OCI-LY3 (cell line): ENCODE measurements at regions not wholly inside any gene's neighbourhood (a gene's known extent, or its start where the extent isn't known, plus 50 kb on each side); places are given as distances from the start of the nearest gene placed in this dataset.

Experiments
- H2AFZ ChIP-seq: fragments of 200-600, 300-600 bp; shearing (Covaris generic); 2 replicates; pipeline ENCODE4 v1.6.0; 2014; ENCODE audit warnings: antibody characterized with exemption, low read depth, low read length
- H3K27ac ChIP-seq: fragments of 200-600, 300-600 bp; sonication (generic); 2 replicates; pipeline ENCODE4 v1.5.1; 2014; ENCODE audit warnings: mild to moderate bottlenecking, low read length, moderate library complexity, mixed read lengths
- H3K27me3 ChIP-seq: fragments of 200-600, 300-600 bp; sonication (generic); 2 replicates; pipeline ENCODE4 v1.6.1; 2014; ENCODE audit warnings: low read depth, low read length, mixed read lengths
- H3K36me3 ChIP-seq: fragments of 200-600, 300-600 bp; sonication (generic); replicated peaks from 2 replicates; pipeline ENCODE3; 2014; ENCODE audit warnings: low read depth, low read length, mixed read lengths
- H3K4me1 ChIP-seq: fragments of 300-600, 200-600 bp; sonication (generic); 2 replicates; pipeline ENCODE4 v1.6.1; 2014; ENCODE audit warnings: low read length, mixed read lengths
- H3K4me2 ChIP-seq: fragments of 200-600, 300-600 bp; sonication (generic); 2 replicates; pipeline ENCODE4 v1.6.1; 2014; ENCODE audit warnings: low read length, mixed read lengths
- H3K4me3 ChIP-seq: fragments of 300-600, 200-600 bp; sonication (generic); 2 replicates; pipeline ENCODE4 v1.5.1; 2014; ENCODE audit warnings: antibody characterized with exemption, mild to moderate bottlenecking, low read length, moderate library complexity
- H3K79me2 ChIP-seq: fragments of 300-600, 200-600 bp; shearing (Covaris generic); 2 replicates; pipeline ENCODE4 v1.6.1; 2014; ENCODE audit warnings: mild to moderate bottlenecking, low read length, mixed read lengths
- H3K9ac ChIP-seq: fragments of 300-600, 200-600 bp; shearing (Covaris generic); 2 replicates; pipeline ENCODE4 v1.6.0; 2014; ENCODE audit warnings: mild to moderate bottlenecking, low read length, moderate library complexity
- H3K9me3 ChIP-seq: fragments of 200-600, 300-600 bp; shearing (Covaris generic); 2 replicates; pipeline ENCODE4 v1.6.1; 2014; ENCODE audit warnings: low read length, mixed read lengths; ENCODE audit not compliant: insufficient read depth
- H4K20me1 ChIP-seq: fragments of 200-600, 300-600 bp; sonication (generic); 2 replicates; pipeline ENCODE4 v1.6.1; 2016; ENCODE audit warnings: low read length, mixed read lengths; ENCODE audit not compliant: insufficient read depth
- EZH2phosphoT487 ChIP-seq: fragments of 200-600 bp; shearing (Covaris generic); IDR thresholded peaks from 2 replicates; pipeline ENCODE4 v1.6.1; 2018; ENCODE audit warnings: antibody characterized with exemption, mixed run types, low read depth
- TF ChIP-seq, protein P1 (sequence below): fragments of 200-600, 300-600 bp; sonication (generic); IDR thresholded peaks from 2 replicates; pipeline ENCODE4 v1.5.1; 2014; ENCODE audit warnings: antibody characterized with exemption, low read length, low read depth

GRCh38 chr6:148211777-148212324 lies 130.8 kb upstream of the SASH1 start:
- no peak for TF ChIP-seq EZH2phosphoT487
- no peaks in the 10 kb centered on the region for H4K20me1 ChIP-seq
- H3K4me2 ChIP-seq = no peak overlapping the region
- no peaks in the 10 kb centered on the region for H3K36me3 ChIP-seq
- no peaks in the 10 kb centered on the region for H3K4me1 ChIP-seq
- no peak overlapping the region for H3K4me3 ChIP-seq
- peaks cover 50% of the 10 kb centered on the region for H3K27me3 ChIP-seq
- H3K9me3 ChIP-seq = no peaks in the 10 kb centered on the region
- H2AFZ ChIP-seq = no peak overlapping the region
- H3K79me2 ChIP-seq = no peaks in the 10 kb centered on the region
- H3K9ac ChIP-seq = no peak overlapping the region
- H3K27ac ChIP-seq = no peak overlapping the region

- H3K27ac ChIP-seq = no peak overlapping the region
- no peaks in the 10 kb centered on the region for H3K9me3 ChIP-seq
- H2AFZ ChIP-seq = no peak overlapping the region
- no peak overlapping the region for H3K4me2 ChIP-seq
- H3K4me1 ChIP-seq = no peaks in the 10 kb centered on the region
- H3K36me3 ChIP-seq = no peaks in the 10 kb centered on the region
- no peaks in the 10 kb centered on the region for H3K79me2 ChIP-seq
- no peaks in the 10 kb centered on the region for H4K20me1 ChIP-seq
- no peak overlapping the region for H3K9ac ChIP-seq
- no peak overlapping the region for H3K4me3 ChIP-seq
- peaks cover 45% of the 10 kb centered on the region for H3K27me3 ChIP-seq
- TF ChIP-seq, protein P1, sequence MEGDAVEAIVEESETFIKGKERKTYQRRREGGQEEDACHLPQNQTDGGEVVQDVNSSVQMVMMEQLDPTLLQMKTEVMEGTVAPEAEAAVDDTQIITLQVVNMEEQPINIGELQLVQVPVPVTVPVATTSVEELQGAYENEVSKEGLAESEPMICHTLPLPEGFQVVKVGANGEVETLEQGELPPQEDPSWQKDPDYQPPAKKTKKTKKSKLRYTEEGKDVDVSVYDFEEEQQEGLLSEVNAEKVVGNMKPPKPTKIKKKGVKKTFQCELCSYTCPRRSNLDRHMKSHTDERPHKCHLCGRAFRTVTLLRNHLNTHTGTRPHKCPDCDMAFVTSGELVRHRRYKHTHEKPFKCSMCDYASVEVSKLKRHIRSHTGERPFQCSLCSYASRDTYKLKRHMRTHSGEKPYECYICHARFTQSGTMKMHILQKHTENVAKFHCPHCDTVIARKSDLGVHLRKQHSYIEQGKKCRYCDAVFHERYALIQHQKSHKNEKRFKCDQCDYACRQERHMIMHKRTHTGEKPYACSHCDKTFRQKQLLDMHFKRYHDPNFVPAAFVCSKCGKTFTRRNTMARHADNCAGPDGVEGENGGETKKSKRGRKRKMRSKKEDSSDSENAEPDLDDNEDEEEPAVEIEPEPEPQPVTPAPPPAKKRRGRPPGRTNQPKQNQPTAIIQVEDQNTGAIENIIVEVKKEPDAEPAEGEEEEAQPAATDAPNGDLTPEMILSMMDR = no peak
- no peak for TF ChIP-seq EZH2phosphoT487
Measured at GRCh38 chr6:148212366-148212765, 130.3 kb upstream of the SASH1 start.

DNA sequence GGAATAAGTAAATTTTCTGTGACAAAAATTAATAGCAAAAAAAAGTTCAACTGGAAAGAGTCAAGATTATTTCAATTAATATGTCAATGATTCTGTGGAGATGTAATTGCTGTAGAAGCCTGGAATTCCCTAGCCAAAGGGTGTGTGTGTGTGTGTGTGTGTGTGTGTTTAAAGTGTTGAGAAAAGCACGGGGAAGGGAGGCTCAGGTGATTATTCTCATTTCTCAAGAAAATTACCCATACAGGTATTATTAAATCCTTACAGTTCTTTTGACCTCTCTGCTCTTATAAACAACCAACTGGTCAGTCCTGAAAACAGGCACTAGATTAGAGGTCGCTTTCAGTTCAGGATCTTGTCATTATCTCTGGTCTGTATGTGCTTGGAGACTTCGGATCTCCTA lies 129.3 kb upstream of the SASH1 start:
- H3K4me3 ChIP-seq = no peak overlapping the region
- no peak overlapping the region for H3K4me2 ChIP-seq
- no peaks in the 10 kb centered on the region for H3K4me1 ChIP-seq
- no peak overlapping the region for H3K27ac ChIP-seq
- H3K9me3 ChIP-seq = no peaks in the 10 kb centered on the region
- no peaks in the 10 kb centered on the region for H3K79me2 ChIP-seq
- H2AFZ ChIP-seq = no peak overlapping the region
- H3K9ac ChIP-seq = no peak overlapping the region
- TF ChIP-seq, protein P1 = no peak
- no peak for TF ChIP-seq EZH2phosphoT487
- H4K20me1 ChIP-seq = no peaks in the 10 kb centered on the region
- H3K27me3 ChIP-seq = peaks cover 36% of the 10 kb centered on the region
- H3K36me3 ChIP-seq = no peaks in the 10 kb centered on the region

- no peaks in the 10 kb centered on the region for H3K79me2 ChIP-seq
- TF ChIP-seq, protein P1 = no peak
- no peak for TF ChIP-seq EZH2phosphoT487
Measured at GRCh38 chr6:148214667-148215066, 128.0 kb upstream of the SASH1 start.

More at GRCh38 chr6:148214667-148215066, 128.0 kb upstream of the SASH1 start:
- Histone ChIP-seq H3K9ac (no peak overlapping the region), H3K27ac (no peak overlapping the region), H3K36me3 (no peaks in the 10 kb centered on the region), H3K9me3 (no peaks in the 10 kb centered on the region), H3K4me1 (no peaks in the 10 kb centered on the region), H3K4me2 (no peak overlapping the region), H2AFZ (no peak overlapping the region), H4K20me1 (no peaks in the 10 kb centered on the region), H3K27me3 (peaks cover 25% of the 10 kb centered on the region), H3K4me3 (no peak overlapping the region)
